Fibroblast of the aortic adventitia (primary cell): ENCODE measurements at regions not wholly inside any gene's neighbourhood (a gene's known extent, or its start where the extent isn't known, plus 50 kb on each side); places are given as distances from the start of the nearest gene placed in this dataset.
A peak's percentile ranks its signal among the peaks of the same experiment; 100 is the strongest.
"Not testable (repeated sequence)": the region's sequence is repeated elsewhere in the genome, so short reads cannot be mapped to it uniquely, and the experiment has no call there.

Experiments
- DNase-seq: peaks from one replicate; pipeline ENCODE4 v3.0.0-alpha.2; 2010; ENCODE audit warnings: low read depth
- H3K4me3 ChIP-seq: 2 replicates; pipeline ENCODE4 v1.5.1; 2011; ENCODE audit warnings: low read depth, mild to moderate bottlenecking, control low read depth, low read length, moderate library complexity
- CTCF ChIP-seq: IDR thresholded peaks from 2 replicates; pipeline ENCODE4 v1.5.1; 2011; ENCODE audit warnings: mild to moderate bottlenecking, low read length, control low read depth, inconsistent platforms; ENCODE audit not compliant: insufficient read depth

GRCh38 chr3:146715170-146715569 is 110.0 kb upstream of the PLSCR5 start:
- TF ChIP-seq CTCF = no peak
- H3K4me3 ChIP-seq = no peak overlapping the region
- peak; percentile 16 for DNase-seq

- TF ChIP-seq CTCF = no peak
- DNase-seq = no peak
- H3K4me3 ChIP-seq = no peak overlapping the region
These were observed 107.7 kb upstream of the PLSCR5 start for GRCh38 chr3:146712806-146713205.

GRCh38 chr3:146709969-146710368 is 104.8 kb upstream of the PLSCR5 start:
- no peak overlapping the region for H3K4me3 ChIP-seq
- no peak for TF ChIP-seq CTCF
- peak; percentile 22 for DNase-seq

GRCh38 chr3:146705225-146705624 is 100.1 kb upstream of the PLSCR5 start:
- DNase-seq = no peak
- H3K4me3 ChIP-seq = no peak overlapping the region
- no peak for TF ChIP-seq CTCF

GRCh38 chr3:146702237-146702636 is 97.1 kb upstream of the PLSCR5 start:
- no peak for TF ChIP-seq CTCF
- H3K4me3 ChIP-seq = no peak overlapping the region
- DNase-seq = no peak

- no peak for DNase-seq
These were observed 96.1 kb upstream of the PLSCR5 start for GRCh38 chr3:146701246-146701645.

GRCh38 chr3:146700025-146700424 is 94.9 kb upstream of the PLSCR5 start:
- H3K4me3 ChIP-seq, DNase-seq: not testable (repeated sequence)

More at GRCh38 chr3:146701246-146701645, 96.1 kb upstream of the PLSCR5 start:
- H3K4me3 ChIP-seq = no peak overlapping the region
- TF ChIP-seq CTCF = no peak
